ENCODE measurements at regions not wholly inside any gene's neighbourhood (a gene's known extent, or its start where the extent isn't known, plus 50 kb on each side); places are given as distances from the start of the nearest gene placed in this dataset.
A peak's percentile ranks its signal among the peaks of the same experiment; 100 is the strongest.
"Not testable (repeated sequence)": the region's sequence is repeated elsewhere in the genome, so short reads cannot be mapped to it uniquely, and the experiment has no call there.

- no peak for DNase-seq
Measured at GRCh38 chr6:15143540-15143939, 102.3 kb upstream of the JARID2 start.

GRCh38 chr6:15145821-15146220 lies 100.0 kb upstream of the JARID2 start:
- DNase-seq = no peak

- DNase-seq = no peak
Measured at GRCh38 chr6:15147827-15148226, 98.0 kb upstream of the JARID2 start.

GRCh38 chr6:15148356-15148946 lies 97.4 kb upstream of the JARID2 start:
- DNase-seq = no peak

- no peak for DNase-seq
Measured at GRCh38 chr6:15150207-15150606, 95.7 kb upstream of the JARID2 start.

- no peak for DNase-seq
Measured at GRCh38 chr6:15152700-15153099, 93.2 kb upstream of the JARID2 start.

GRCh38 chr6:15153191-15153590 lies 92.7 kb upstream of the JARID2 start:
- no peak for DNase-seq

GRCh38 chr6:15157479-15157878 lies 88.4 kb upstream of the JARID2 start:
- no peak for DNase-seq

GRCh38 chr6:15158821-15159619 lies 86.8 kb upstream of the JARID2 start:
- DNase-seq = no peak

GRCh38 chr6:15160812-15161211 lies 85.1 kb upstream of the JARID2 start:
- no peak for DNase-seq

GRCh38 chr6:15164855-15165254 lies 81.0 kb upstream of the JARID2 start:
- DNase-seq = not testable (repeated sequence)

GRCh38 chr6:15166121-15166520 lies 79.7 kb upstream of the JARID2 start:
- no peak for DNase-seq

GRCh38 chr6:15170126-15170525 lies 75.7 kb upstream of the JARID2 start:
- DNase-seq = no peak

GRCh38 chr6:15171026-15171425 lies 74.8 kb upstream of the JARID2 start:
- no peak for DNase-seq

GRCh38 chr6:15176816-15177370 lies 69.0 kb upstream of the JARID2 start:
- DNase-seq = no peak

- DNase-seq = peak; percentile 56
Measured at GRCh38 chr6:15183979-15184378, 61.9 kb upstream of the JARID2 start.

GRCh38 chr6:15184441-15184861 lies 61.4 kb upstream of the JARID2 start:
- DNase-seq = no peak

- not testable (repeated sequence) for DNase-seq
Measured at GRCh38 chr6:15185111-15185510, 60.8 kb upstream of the JARID2 start.

- DNase-seq = not testable (repeated sequence)
Measured at GRCh38 chr6:15193451-15193850, 52.4 kb upstream of the JARID2 start.

- DNase-seq = no peak
Measured at GRCh38 chr6:15194453-15194852, 51.4 kb upstream of the JARID2 start.
